GM20000 (cell line): ENCODE measurements at regions not wholly inside any gene's neighbourhood (a gene's known extent, or its start where the extent isn't known, plus 50 kb on each side); places are given as distances from the start of the nearest gene placed in this dataset.

ENCODE experiments used
- DNase-seq: peaks from one replicate; pipeline ENCODE4 v3.0.0; 2012; ENCODE audit warnings: low spot score
- TF ChIP-seq, protein P1 (sequence below): IDR thresholded peaks from 2 replicates; pipeline ENCODE4 v1.5.1; 2012; ENCODE audit warnings: mild to moderate bottlenecking, control low read depth; ENCODE audit errors: extremely low read depth, missing control alignments

DNA sequence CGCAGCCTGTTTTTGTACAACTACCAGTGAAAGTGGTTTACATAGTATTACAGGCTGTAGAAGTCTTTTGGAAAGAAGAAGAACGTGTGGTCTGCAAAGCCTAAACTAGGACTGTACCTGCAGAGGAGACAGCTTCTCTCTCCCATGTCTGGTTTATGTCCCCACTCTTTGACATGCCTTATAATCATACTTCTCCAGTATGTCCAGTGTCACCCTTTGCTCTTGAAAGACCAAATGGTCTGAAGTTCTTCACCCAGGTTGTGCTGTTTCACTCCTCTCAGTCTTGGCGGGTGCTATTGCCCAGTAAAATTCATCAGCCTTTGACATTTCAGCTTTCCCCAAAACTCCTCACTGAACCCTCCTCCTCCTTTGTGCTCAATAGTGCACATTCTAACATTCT lies 676.0 kb upstream of the TENM4 start:
- TF ChIP-seq, protein P1, sequence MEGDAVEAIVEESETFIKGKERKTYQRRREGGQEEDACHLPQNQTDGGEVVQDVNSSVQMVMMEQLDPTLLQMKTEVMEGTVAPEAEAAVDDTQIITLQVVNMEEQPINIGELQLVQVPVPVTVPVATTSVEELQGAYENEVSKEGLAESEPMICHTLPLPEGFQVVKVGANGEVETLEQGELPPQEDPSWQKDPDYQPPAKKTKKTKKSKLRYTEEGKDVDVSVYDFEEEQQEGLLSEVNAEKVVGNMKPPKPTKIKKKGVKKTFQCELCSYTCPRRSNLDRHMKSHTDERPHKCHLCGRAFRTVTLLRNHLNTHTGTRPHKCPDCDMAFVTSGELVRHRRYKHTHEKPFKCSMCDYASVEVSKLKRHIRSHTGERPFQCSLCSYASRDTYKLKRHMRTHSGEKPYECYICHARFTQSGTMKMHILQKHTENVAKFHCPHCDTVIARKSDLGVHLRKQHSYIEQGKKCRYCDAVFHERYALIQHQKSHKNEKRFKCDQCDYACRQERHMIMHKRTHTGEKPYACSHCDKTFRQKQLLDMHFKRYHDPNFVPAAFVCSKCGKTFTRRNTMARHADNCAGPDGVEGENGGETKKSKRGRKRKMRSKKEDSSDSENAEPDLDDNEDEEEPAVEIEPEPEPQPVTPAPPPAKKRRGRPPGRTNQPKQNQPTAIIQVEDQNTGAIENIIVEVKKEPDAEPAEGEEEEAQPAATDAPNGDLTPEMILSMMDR, result no peak
- DNase-seq, result no peak

DNA sequence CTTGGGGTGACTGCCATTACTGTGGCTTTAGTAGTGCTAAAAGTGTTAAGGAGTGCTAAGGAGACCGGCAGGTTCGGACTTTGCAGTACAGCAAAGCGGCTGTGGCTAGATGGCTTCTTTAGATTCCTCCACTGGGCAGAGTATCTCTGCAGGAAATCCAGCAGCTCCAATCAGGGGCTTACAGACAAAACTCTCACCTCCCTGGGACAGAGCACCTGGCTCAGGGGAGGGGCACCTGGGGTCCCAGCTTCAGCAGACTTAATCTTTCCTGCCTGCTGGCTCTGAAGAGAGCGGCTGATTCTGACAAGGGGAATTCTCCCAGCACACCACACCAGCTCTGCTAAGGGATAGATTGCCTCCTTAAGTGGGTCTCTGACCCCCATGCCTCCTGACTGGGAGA lies 668.8 kb upstream of the TENM4 start:
- no peak for DNase-seq
- TF ChIP-seq, protein P1, result no peak

DNA sequence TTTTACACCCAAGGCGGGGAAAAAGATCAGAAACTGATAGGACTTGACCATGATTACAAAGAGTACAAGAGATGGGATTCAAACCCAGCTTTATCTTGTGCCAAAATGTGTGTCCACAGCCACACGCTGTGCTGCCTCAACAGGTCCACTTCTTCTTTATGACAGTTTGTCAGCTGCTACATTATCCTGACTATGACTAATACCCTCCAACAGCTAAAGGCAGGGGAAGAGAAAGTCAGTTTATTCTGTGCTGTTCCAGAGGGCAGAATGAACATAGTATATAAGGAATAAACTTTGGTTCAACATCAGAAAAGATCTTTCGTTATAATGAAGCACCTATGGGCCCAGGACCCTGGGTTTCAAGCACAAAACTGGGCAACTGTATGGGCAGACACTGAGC lies 668.2 kb upstream of the TENM4 start:
- DNase-seq, result no peak
- TF ChIP-seq, protein P1, result no peak

DNA sequence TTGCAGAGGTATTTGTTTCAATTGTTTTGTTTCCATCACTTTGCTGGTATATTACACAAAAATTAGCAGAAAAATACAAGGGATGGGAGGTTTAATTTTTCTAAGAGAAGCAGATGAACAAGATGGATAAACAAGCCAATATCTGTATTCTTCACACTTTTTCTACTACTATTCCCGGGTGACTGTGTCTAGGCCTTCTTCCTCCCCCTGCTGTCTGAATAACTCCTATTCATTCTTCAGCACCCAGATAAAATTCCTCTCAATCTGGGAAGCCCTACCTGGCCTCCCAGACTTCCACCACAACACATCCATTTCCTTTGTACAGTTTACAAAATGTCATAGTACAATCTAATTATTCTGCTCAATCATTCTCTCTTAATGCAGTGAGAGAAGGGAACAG lies 666.6 kb upstream of the TENM4 start:
- TF ChIP-seq, protein P1, result no peak
- DNase-seq, result no peak

DNA sequence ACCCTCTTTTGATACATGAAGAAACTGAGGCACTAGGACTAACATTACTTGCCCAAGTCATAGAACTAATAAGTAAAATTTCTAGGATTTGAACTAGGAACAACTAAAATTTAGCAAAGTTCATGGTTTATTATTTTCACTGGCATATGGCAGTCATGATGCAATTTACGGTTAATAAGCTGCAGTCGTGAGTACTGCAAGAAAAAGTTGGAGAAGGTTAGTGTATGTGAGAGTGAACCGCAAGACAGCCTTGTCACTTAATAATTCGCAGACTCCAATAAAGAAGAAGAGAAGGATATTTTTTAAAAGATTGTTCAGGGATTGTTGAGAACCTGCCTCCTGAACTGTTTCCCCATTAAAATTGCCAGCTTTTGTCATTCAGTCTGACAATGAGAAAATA lies 663.4 kb upstream of the TENM4 start:
- TF ChIP-seq, protein P1, result no peak
- DNase-seq, result no peak

DNA sequence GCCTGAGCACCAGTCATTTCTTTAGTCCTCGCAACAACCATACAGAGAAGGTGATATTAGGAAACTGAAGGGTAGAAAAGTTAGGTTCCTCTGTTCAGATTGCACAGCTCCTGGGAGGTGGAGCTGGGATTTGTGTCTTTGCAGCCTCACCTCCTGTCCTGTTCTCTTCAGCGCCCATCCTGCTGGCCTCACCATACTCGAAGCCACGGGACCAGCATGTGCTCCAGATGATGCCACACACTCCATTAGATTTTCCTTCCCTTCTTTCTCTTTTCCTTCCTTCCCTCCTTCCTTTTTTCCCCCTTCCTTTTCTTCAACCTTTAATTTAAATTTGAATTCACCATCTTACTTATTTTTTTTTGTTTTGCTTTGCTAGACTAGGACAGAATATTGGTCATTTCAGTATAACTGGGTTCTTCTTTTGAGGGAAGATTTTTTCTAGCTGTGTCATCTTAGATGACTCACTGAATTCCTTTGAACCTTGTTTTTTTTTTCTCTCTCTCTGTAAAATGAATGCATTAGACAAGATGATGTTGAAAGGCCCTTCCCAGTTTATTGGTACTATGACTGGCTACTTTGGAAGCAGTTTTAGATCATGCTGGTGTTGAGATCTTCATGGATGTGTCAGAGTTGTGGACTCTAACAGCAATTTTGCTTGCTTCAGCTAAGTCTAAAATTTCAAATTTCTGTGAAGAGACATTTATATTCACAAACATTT lies 662.5 kb upstream of the TENM4 start:
- TF ChIP-seq, protein P1, result no peak
- DNase-seq, result no peak

DNA sequence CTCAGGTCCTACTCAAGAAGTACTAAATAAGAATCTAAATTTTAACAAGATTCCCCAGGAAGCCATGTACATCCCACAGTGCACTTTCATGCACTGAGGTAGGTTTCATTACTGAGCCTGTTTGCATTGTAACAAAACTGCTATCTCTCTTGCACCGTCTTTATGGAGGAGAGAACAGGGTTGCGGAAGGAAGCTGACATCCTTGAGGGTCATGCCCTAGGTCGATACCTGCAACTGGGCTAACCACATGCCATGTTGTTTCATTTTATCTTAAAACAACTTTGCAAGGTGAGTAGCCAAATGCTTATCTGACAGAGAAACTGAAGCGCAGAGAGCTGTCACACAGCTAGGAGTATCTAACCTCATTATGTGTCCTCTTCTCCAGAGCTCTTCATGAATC lies 656.3 kb upstream of the TENM4 start:
- TF ChIP-seq, protein P1, result no peak
- no peak for DNase-seq
